ENCODE measurements at regions not wholly inside any gene's neighbourhood (a gene's known extent, or its start where the extent isn't known, plus 50 kb on each side); places are given as distances from the start of the nearest gene placed in this dataset.

DNA sequence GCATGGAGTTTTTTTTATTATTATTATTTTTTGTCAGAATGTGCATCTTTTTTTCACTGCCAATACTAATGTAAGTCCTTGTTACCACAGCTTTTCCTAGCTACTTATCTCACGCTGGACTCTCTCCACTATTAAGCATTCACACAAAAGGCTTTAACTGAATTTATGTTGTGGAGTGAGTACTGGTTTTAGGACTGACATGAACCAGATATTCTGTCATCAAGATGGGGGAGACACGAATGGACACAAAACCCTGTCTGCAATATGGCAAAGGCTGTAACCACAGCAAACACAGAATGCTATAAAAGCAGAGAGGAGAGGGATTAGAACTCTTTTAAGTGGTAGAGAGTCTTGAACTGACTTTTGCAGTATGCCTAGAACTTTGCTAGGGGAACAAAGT is 592.2 kb upstream of the TBL1XR1 start:
- no peaks in the 10 kb centered on the region for H3K9me1 ChIP-seq (replicated peaks; ENCODE audit: control insufficient read depth, extremely low read depth, insufficient read depth, low read length)
- no peak overlapping the region for H3K27ac ChIP-seq (ENCODE audit: insufficient read depth, low read depth, low read length)
- no peaks in the 10 kb centered on the region for H3K79me2 ChIP-seq (ENCODE audit: control insufficient read depth, insufficient read depth, low read length)
- TF ChIP-seq, protein P1, sequence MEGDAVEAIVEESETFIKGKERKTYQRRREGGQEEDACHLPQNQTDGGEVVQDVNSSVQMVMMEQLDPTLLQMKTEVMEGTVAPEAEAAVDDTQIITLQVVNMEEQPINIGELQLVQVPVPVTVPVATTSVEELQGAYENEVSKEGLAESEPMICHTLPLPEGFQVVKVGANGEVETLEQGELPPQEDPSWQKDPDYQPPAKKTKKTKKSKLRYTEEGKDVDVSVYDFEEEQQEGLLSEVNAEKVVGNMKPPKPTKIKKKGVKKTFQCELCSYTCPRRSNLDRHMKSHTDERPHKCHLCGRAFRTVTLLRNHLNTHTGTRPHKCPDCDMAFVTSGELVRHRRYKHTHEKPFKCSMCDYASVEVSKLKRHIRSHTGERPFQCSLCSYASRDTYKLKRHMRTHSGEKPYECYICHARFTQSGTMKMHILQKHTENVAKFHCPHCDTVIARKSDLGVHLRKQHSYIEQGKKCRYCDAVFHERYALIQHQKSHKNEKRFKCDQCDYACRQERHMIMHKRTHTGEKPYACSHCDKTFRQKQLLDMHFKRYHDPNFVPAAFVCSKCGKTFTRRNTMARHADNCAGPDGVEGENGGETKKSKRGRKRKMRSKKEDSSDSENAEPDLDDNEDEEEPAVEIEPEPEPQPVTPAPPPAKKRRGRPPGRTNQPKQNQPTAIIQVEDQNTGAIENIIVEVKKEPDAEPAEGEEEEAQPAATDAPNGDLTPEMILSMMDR (IDR thresholded peaks at IDR 0.05; ENCODE audit: extremely low read depth in 1 of 2, insufficient read depth in 1 of 2, low read depth in 1 of 2, low read length in 2 of 2): no peak
- no peak for TF ChIP-seq JUN (IDR thresholded peaks at IDR 0.05; ENCODE audit: borderline replicate concordance, insufficient read depth, insufficient read length, low read depth)
- no peak for TF ChIP-seq POLR2A (IDR thresholded peaks at IDR 0.05; ENCODE audit: low read depth, low read length)
- TF ChIP-seq MYC (IDR thresholded peaks at IDR 0.05; ENCODE audit: low read depth, low read length): no peak
- TF ChIP-seq FOS (IDR thresholded peaks at IDR 0.05; ENCODE audit: borderline replicate concordance, insufficient read depth, low read length): no peak
- no peak for TF ChIP-seq GATA2 (IDR thresholded peaks at IDR 0.05; ENCODE audit: insufficient read depth, insufficient read length, low read depth, low read length)
- TF ChIP-seq MAX (IDR thresholded peaks at IDR 0.05; ENCODE audit: insufficient read depth, insufficient read length): no peak
- TF ChIP-seq EZH2 (IDR thresholded peaks at IDR 0.05; ENCODE audit: borderline replicate concordance, low read depth, low read length, severe bottlenecking): no peak
- TF ChIP-seq POLR2AphosphoS5 (IDR thresholded peaks at IDR 0.05; ENCODE audit: insufficient read depth, low read depth, low read length): no peak
- no peaks in the 10 kb centered on the region for H4K20me1 ChIP-seq (replicated peaks; ENCODE audit: control insufficient read depth, extremely low read depth, insufficient read depth, low read length)
- BruUV-seq (replicated peaks): no TSS peak
- H3K9me3 ChIP-seq (replicated peaks; ENCODE audit: control insufficient read depth, insufficient read depth, low read length): no peaks in the 10 kb centered on the region
- CTCF ChIA-PET: interaction anchor here (1.3 kb wide), 1 partner anchor 13 kb away, joined by 4 read pairs; no protein-coding TSS in a partner anchor
- no peak overlapping the region for H2AFZ ChIP-seq (ENCODE audit: low read depth, low read length)
- H3K27me3 ChIP-seq (ENCODE audit: control insufficient read depth in 2 of 2, insufficient read depth in 2 of 2, low read length in 2 of 2): no peaks in the 10 kb centered on the region
- no peak overlapping the region for H3K4me2 ChIP-seq (ENCODE audit: insufficient read depth, low read length)
- DNase-seq (ENCODE audit: low read depth, low spot score) (no peak), FAIRE-seq (no peak)
- dilution Hi-C loops (cut with MboI; ENCODE audit: extremely low pct_ligation_motif_present, low sequenced_read_pairs): no loop called here
- H3K4me1 ChIP-seq (ENCODE audit: control insufficient read depth, extremely low read depth, insufficient read depth, low read length): no peaks in the 10 kb centered on the region
- H3K36me3 ChIP-seq (ENCODE audit: control insufficient read depth in 2 of 2, extremely low read depth in 1 of 2, insufficient read depth in 2 of 2, low read length in 2 of 2): no peaks in the 10 kb centered on the region
- H3K4me3 ChIP-seq (replicated peaks in 1 of 3; ENCODE audit: insufficient read depth in 1 of 3, low read depth in 1 of 3, low read length in 3 of 3): no peak overlapping the region
- no peak overlapping the region for H3K9ac ChIP-seq (replicated peaks; ENCODE audit: extremely low read depth, insufficient read depth, low read length)
- intact Hi-C loops (cut with micrococcal nuclease): no loop called here
- POLR2A ChIA-PET: no interaction called here
